ENCODE measurements at regions not wholly inside any gene's neighbourhood (a gene's known extent, or its start where the extent isn't known, plus 50 kb on each side); places are given as distances from the start of the nearest gene placed in this dataset.
"Not testable (repeated sequence)": the region's sequence is repeated elsewhere in the genome, so short reads cannot be mapped to it uniquely, and the experiment has no call there.

DNA sequence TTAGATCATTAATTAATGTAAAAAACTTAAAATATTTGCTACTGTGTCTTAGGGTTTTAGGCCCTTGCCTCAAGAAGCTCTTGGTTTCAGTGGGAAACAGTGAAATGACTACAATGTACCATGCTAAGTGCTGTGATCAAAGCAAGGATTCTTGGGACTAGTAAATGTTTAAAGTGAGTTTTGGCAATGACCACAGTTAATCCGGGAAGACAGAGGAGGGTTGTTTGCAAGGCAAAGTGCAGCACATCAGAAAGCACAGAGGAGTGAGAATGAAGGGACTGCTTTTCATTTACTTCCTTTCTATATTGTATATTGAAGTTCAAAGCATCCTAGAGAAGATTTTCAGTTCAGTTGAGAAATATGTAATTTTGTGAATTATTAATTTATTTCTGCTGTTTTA lies 676.7 kb downstream of the SPATA31A6 start:
- TF ChIP-seq, protein P1, sequence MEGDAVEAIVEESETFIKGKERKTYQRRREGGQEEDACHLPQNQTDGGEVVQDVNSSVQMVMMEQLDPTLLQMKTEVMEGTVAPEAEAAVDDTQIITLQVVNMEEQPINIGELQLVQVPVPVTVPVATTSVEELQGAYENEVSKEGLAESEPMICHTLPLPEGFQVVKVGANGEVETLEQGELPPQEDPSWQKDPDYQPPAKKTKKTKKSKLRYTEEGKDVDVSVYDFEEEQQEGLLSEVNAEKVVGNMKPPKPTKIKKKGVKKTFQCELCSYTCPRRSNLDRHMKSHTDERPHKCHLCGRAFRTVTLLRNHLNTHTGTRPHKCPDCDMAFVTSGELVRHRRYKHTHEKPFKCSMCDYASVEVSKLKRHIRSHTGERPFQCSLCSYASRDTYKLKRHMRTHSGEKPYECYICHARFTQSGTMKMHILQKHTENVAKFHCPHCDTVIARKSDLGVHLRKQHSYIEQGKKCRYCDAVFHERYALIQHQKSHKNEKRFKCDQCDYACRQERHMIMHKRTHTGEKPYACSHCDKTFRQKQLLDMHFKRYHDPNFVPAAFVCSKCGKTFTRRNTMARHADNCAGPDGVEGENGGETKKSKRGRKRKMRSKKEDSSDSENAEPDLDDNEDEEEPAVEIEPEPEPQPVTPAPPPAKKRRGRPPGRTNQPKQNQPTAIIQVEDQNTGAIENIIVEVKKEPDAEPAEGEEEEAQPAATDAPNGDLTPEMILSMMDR (IDR thresholded peaks at IDR 0.05; ENCODE audit: low read depth, low read length, missing input control), result not testable (repeated sequence)
- not testable (repeated sequence) for TF ChIP-seq TAF1 (conservative IDR thresholded peaks at IDR 0.05); RAD21 (IDR thresholded peaks at IDR 0.05); JUND (IDR thresholded peaks at IDR 0.05); EGR1 (IDR thresholded peaks at IDR 0.05; ENCODE audit: low read depth in 2 of 2); GABPA (IDR thresholded peaks at IDR 0.05 in 1 of 2, conservative IDR thresholded peaks at IDR 0.05 in 1 of 2); NR2F2 (IDR thresholded peaks at IDR 0.05)
- peak in 1 of 2 donors; percentile 14 for TF ChIP-seq RXRA (IDR thresholded peaks at IDR 0.05)
- TF ChIP-seq, protein P2, sequence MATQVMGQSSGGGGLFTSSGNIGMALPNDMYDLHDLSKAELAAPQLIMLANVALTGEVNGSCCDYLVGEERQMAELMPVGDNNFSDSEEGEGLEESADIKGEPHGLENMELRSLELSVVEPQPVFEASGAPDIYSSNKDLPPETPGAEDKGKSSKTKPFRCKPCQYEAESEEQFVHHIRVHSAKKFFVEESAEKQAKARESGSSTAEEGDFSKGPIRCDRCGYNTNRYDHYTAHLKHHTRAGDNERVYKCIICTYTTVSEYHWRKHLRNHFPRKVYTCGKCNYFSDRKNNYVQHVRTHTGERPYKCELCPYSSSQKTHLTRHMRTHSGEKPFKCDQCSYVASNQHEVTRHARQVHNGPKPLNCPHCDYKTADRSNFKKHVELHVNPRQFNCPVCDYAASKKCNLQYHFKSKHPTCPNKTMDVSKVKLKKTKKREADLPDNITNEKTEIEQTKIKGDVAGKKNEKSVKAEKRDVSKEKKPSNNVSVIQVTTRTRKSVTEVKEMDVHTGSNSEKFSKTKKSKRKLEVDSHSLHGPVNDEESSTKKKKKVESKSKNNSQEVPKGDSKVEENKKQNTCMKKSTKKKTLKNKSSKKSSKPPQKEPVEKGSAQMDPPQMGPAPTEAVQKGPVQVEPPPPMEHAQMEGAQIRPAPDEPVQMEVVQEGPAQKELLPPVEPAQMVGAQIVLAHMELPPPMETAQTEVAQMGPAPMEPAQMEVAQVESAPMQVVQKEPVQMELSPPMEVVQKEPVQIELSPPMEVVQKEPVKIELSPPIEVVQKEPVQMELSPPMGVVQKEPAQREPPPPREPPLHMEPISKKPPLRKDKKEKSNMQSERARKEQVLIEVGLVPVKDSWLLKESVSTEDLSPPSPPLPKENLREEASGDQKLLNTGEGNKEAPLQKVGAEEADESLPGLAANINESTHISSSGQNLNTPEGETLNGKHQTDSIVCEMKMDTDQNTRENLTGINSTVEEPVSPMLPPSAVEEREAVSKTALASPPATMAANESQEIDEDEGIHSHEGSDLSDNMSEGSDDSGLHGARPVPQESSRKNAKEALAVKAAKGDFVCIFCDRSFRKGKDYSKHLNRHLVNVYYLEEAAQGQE (IDR thresholded peaks at IDR 0.05), result not testable (repeated sequence)
- TF ChIP-seq, protein P3, sequence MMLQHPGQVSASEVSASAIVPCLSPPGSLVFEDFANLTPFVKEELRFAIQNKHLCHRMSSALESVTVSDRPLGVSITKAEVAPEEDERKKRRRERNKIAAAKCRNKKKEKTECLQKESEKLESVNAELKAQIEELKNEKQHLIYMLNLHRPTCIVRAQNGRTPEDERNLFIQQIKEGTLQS (IDR thresholded peaks at IDR 0.05), result not testable (repeated sequence)
